Lower leg skin (tissue), 3 donors: ENCODE measurements at regions not wholly inside any gene's neighbourhood (a gene's known extent, or its start where the extent isn't known, plus 50 kb on each side); places are given as distances from the start of the nearest gene placed in this dataset.

Experiments
- CTCF ChIP-seq, 3 donors: fragments of 450-650 bp; IDR thresholded peaks; one replicate each; pipeline ENCODE4 v1.5.1; 2016; ENCODE audit warnings: antibody characterized with exemption in 3 of 3, mild to moderate bottlenecking in 3 of 3, moderate library complexity in 2 of 3
- POLR2A ChIP-seq, 2 donors: fragments of 450-650 bp; IDR thresholded peaks; one replicate each; pipeline ENCODE4 v1.6.1; 2016 to 2017; ENCODE audit warnings: antibody characterized with exemption in 2 of 2, mild to moderate bottlenecking in 1 of 2, moderate library complexity in 1 of 2

DNA sequence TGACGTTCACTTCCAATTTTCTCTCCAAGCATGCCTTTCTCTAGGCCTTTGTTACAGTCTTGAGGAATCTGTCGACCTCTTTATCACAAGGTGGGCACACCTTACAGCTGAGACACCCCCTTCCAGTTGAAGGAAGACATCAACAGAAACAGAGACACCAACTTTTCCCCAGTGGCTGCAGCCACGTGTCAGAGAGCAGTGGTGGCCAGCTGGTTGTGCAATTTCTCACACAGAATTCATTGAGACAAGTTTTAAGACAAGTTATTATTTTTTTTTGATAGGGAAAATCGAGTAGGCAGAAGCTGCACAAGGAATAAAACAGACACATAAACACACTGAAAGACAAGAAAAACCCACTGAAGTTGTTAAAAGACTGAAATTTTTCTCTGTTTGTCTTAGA, 436.7 kb upstream of the MDFIC2 start:
- TF ChIP-seq CTCF (IDR thresholded peaks at IDR 0.05) (no peak), POLR2A (IDR thresholded peaks at IDR 0.05) (no peak)
